Skeletal muscle satellite cell (primary cell): ENCODE measurements at regions not wholly inside any gene's neighbourhood (a gene's known extent, or its start where the extent isn't known, plus 50 kb on each side); places are given as distances from the start of the nearest gene placed in this dataset.
"Not testable (repeated sequence)": the region's sequence is repeated elsewhere in the genome, so short reads cannot be mapped to it uniquely, and the experiment has no call there.

Experiments used
- H3K27me3 ChIP-seq: 2 replicates; pipeline ENCODE4 v1.7.0; 2013; ENCODE audit warnings: low read length; ENCODE audit not compliant: control insufficient read depth, insufficient read depth
- H3K36me3 ChIP-seq: 2 replicates; pipeline ENCODE4 v1.7.0; 2013; ENCODE audit warnings: mild to moderate bottlenecking, control low read depth, low read length; ENCODE audit not compliant: insufficient read depth
- H3K4me1 ChIP-seq: 2 replicates; pipeline ENCODE4 v1.7.0; 2013; ENCODE audit warnings: low read length; ENCODE audit not compliant: control insufficient read depth, insufficient read depth
- H3K4me2 ChIP-seq: 2 replicates; pipeline ENCODE4 v1.7.0; 2013; ENCODE audit warnings: mild to moderate bottlenecking, low read length
- H3K4me3 ChIP-seq: 2 replicates; pipeline ENCODE4 v1.7.0; 2013; ENCODE audit warnings: low read length
- H3K9ac ChIP-seq: 2 replicates; pipeline ENCODE4 v1.7.0; 2013; ENCODE audit warnings: mild to moderate bottlenecking, low read depth, low read length, moderate library complexity
- H3K9me3 ChIP-seq: replicated peaks from 2 replicates; pipeline ENCODE4 v1.7.0; 2013; ENCODE audit warnings: mild to moderate bottlenecking, control low read depth, low read length

- Histone ChIP-seq H3K4me1 (peaks cover 4% of the 10 kb centered on the region), H3K9me3 (no peaks in the 10 kb centered on the region), H3K27me3 (no peaks in the 10 kb centered on the region), H3K36me3 (no peaks in the 10 kb centered on the region), H3K4me3 (no peak overlapping the region), H3K9ac (no peak overlapping the region), H3K4me2 (no peak overlapping the region)
Measured at GRCh38 chr6:6870921-6871320, 236.8 kb upstream of the RREB1 start.

- H3K9ac ChIP-seq, result no peak overlapping the region
Measured at GRCh38 chr6:6872459-6873344, 235.1 kb upstream of the RREB1 start.

GRCh38 chr6:6873778-6874177 lies 234.0 kb upstream of the RREB1 start:
- peaks cover 8% of the 10 kb centered on the region for H3K4me1 ChIP-seq
- no peak overlapping the region for H3K9ac ChIP-seq
- no peaks in the 10 kb centered on the region for H3K9me3 ChIP-seq
- H3K27me3 ChIP-seq, result no peaks in the 10 kb centered on the region
- no peak overlapping the region for H3K4me2 ChIP-seq
- H3K36me3 ChIP-seq, result no peaks in the 10 kb centered on the region
- no peak overlapping the region for H3K4me3 ChIP-seq

More at GRCh38 chr6:6872459-6873344, 235.1 kb upstream of the RREB1 start:
- Histone ChIP-seq H3K4me1 (peaks cover 8% of the 10 kb centered on the region), H3K4me3 (no peak overlapping the region), H3K27me3 (no peaks in the 10 kb centered on the region), H3K4me2 (no peak overlapping the region), H3K9me3 (no peaks in the 10 kb centered on the region), H3K36me3 (no peaks in the 10 kb centered on the region)

GRCh38 chr6:6875818-6876470 lies 231.8 kb upstream of the RREB1 start:
- Histone ChIP-seq H3K4me2 (no peak overlapping the region), H3K36me3 (no peaks in the 10 kb centered on the region), H3K9me3 (no peaks in the 10 kb centered on the region), H3K9ac (peak overlapping the region; percentile 41), H3K27me3 (no peaks in the 10 kb centered on the region), H3K4me3 (peak overlapping the region; percentile 5), H3K4me1 (peaks cover 19% of the 10 kb centered on the region)

- peaks cover 19% of the 10 kb centered on the region for H3K4me1 ChIP-seq
- H3K4me2 ChIP-seq, H3K27me3 ChIP-seq, H3K9ac ChIP-seq, H3K9me3 ChIP-seq, H3K36me3 ChIP-seq, H3K4me3 ChIP-seq: not testable (repeated sequence)
Measured at GRCh38 chr6:6877792-6878191, 230.0 kb upstream of the RREB1 start.

GRCh38 chr6:6878887-6879585 lies 228.7 kb upstream of the RREB1 start:
- H3K4me3 ChIP-seq, result no peak overlapping the region
- no peak overlapping the region for H3K4me2 ChIP-seq
- no peaks in the 10 kb centered on the region for H3K9me3 ChIP-seq
- no peaks in the 10 kb centered on the region for H3K27me3 ChIP-seq
- H3K9ac ChIP-seq, result no peak overlapping the region
- H3K4me1 ChIP-seq, result peaks cover 19% of the 10 kb centered on the region
- no peaks in the 10 kb centered on the region for H3K36me3 ChIP-seq

GRCh38 chr6:6879586-6879974 lies 228.2 kb upstream of the RREB1 start:
- H3K4me2 ChIP-seq, H3K9ac ChIP-seq, H3K36me3 ChIP-seq, H3K27me3 ChIP-seq, H3K9me3 ChIP-seq, H3K4me3 ChIP-seq: not testable (repeated sequence)
- peaks cover 19% of the 10 kb centered on the region for H3K4me1 ChIP-seq

GRCh38 chr6:6880745-6881437 lies 226.9 kb upstream of the RREB1 start:
- Histone ChIP-seq H3K4me2 (no peak overlapping the region), H3K4me1 (peaks cover 16% of the 10 kb centered on the region), H3K4me3 (no peak overlapping the region), H3K9me3 (no peaks in the 10 kb centered on the region), H3K27me3 (no peaks in the 10 kb centered on the region), H3K36me3 (no peaks in the 10 kb centered on the region), H3K9ac (no peak overlapping the region)

GRCh38 chr6:6881438-6882225 lies 226.1 kb upstream of the RREB1 start:
- H3K9ac ChIP-seq, result no peak overlapping the region
- H3K4me3 ChIP-seq, result no peak overlapping the region
- H3K4me2 ChIP-seq, result no peak overlapping the region
- no peaks in the 10 kb centered on the region for H3K36me3 ChIP-seq
- no peaks in the 10 kb centered on the region for H3K27me3 ChIP-seq
- no peaks in the 10 kb centered on the region for H3K9me3 ChIP-seq
- H3K4me1 ChIP-seq, result peaks cover 11% of the 10 kb centered on the region

- H3K4me1 ChIP-seq, result peaks cover 11% of the 10 kb centered on the region
- H3K4me3 ChIP-seq, result no peak overlapping the region
- H3K9me3 ChIP-seq, result no peaks in the 10 kb centered on the region
- no peak overlapping the region for H3K4me2 ChIP-seq
- no peak overlapping the region for H3K9ac ChIP-seq
- no peaks in the 10 kb centered on the region for H3K27me3 ChIP-seq
- H3K36me3 ChIP-seq, result no peaks in the 10 kb centered on the region
Measured at GRCh38 chr6:6882592-6882991, 225.2 kb upstream of the RREB1 start.
